Aorta (tissue), 5 donors: ENCODE measurements at regions not wholly inside any gene's neighbourhood (a gene's known extent, or its start where the extent isn't known, plus 50 kb on each side); places are given as distances from the start of the nearest gene placed in this dataset.

ENCODE experiments used
- ATAC-seq: fragments of 200-7000 bp; cut with Tn5 transposase; one replicate; pipeline ENCODE4 v1.9.1; 2022; ENCODE audit warnings: moderate library complexity; ENCODE audit not compliant: low FRiP score
- DNase-seq, 2 donors: peaks; one replicate each; pipeline ENCODE4 v3.0.0-alpha.2; 2020
- H3K27ac ChIP-seq, 2 donors: one replicate each; pipeline ENCODE4 v1.5.1; 2013; ENCODE audit warnings: low read length in 2 of 2, mild to moderate bottlenecking in 2 of 2, moderate library complexity in 2 of 2, control low read depth in 1 of 2, inconsistent platforms in 1 of 2, low read depth in 1 of 2
- H3K27me3 ChIP-seq, 2 donors: one replicate each; pipeline ENCODE4 v1.6.1; 2013; ENCODE audit warnings: control low read depth in 1 of 2, low read length in 1 of 2, mild to moderate bottlenecking in 1 of 2, moderate library complexity in 1 of 2; ENCODE audit not compliant: insufficient read depth in 2 of 2, control insufficient read depth in 1 of 2
- H3K36me3 ChIP-seq, 2 donors: one replicate each; pipeline ENCODE4 v1.6.1; 2013; ENCODE audit warnings: control low read depth in 1 of 2, low read length in 1 of 2, mild to moderate bottlenecking in 1 of 2; ENCODE audit not compliant: insufficient read depth in 2 of 2, control insufficient read depth in 1 of 2
- H3K4me1 ChIP-seq, 2 donors: one replicate each; pipeline ENCODE4 v1.6.1; 2013; ENCODE audit warnings: low read length in 2 of 2, control low read depth in 1 of 2, mild to moderate bottlenecking in 1 of 2, moderate library complexity in 1 of 2; ENCODE audit not compliant: insufficient read depth in 2 of 2, control insufficient read depth in 1 of 2
- H3K4me3 ChIP-seq, 2 donors: one replicate each; pipeline ENCODE4 v1.5.1; 2013; ENCODE audit warnings: low read length in 2 of 2, control low read depth in 1 of 2, mild to moderate bottlenecking in 1 of 2
- H3K9me3 ChIP-seq: one replicate; pipeline ENCODE4 v1.6.1; 2013; ENCODE audit warnings: mild to moderate bottlenecking, low read length; ENCODE audit not compliant: control insufficient read depth
- WGBS, 2 donors: extraction: QIAGEN DNeasy Blood & Tissue Kit; methylation state at CpG; one replicate each; pipeline ENCODE4 v1.1.7; 2013; 5-methylcytosine and 5-hydroxymethylcytosine counted together
- intact Hi-C, 2 donors: fragments of 100-400 bp; cut with DNase I; formaldehyde crosslinking; loops; one replicate each; pipeline versions ENCODE4 v1.14.2 to v1.15.0; 2022
- donor health status: healthy with polysubstance abuse.
- donor health status: Bipolar disorder and iron deficiency.
- donor health status: DM: no; HTN: no; CAD: no.
- donor health status: DM: no; HTN: no; CAD: no.
- donor health status: DM: yes; HTN: yes; CAD: no.

- WGBS, 2 donors = 87 to 90% methylated on average over 1 of the region's 1 CpG
- intact Hi-C loops = no loop called here
- no peaks in the 10 kb centered on the region for H3K4me1 ChIP-seq
- no peak overlapping the region for H3K27ac ChIP-seq
- ATAC-seq = no peak
- DNase-seq = no peak
- no peak overlapping the region for H3K4me3 ChIP-seq
- H3K36me3 ChIP-seq = no peaks in the 10 kb centered on the region
- no peaks in the 10 kb centered on the region for H3K27me3 ChIP-seq
- no peaks in the 10 kb centered on the region for H3K9me3 ChIP-seq
Observed at GRCh38 chr2:14297906-14298305, 334.6 kb upstream of the LRATD1 start.

DNA sequence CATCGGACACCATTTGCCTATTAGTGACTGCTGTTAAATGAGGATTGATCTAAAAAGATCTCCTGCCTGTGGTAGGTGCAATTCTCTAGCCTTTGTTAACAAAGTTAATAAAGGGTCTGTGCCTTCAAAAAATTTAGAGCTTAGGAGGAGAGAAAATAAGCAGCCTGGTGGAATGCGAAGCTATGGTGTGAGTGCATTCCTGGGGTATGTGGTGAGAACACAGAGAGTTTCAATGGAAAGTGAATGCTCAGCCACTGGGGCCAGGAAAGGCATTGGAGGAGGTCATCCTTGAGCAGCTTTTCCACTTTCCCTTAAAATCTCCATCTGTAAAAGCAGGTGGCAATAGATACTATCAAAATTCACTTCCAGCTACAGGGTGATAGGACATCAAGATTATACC is 331.2 kb upstream of the LRATD1 start:
- Histone ChIP-seq H3K27ac (no peak overlapping the region), H3K9me3 (no peaks in the 10 kb centered on the region), H3K36me3 (no peaks in the 10 kb centered on the region), H3K4me1 (no peaks in the 10 kb centered on the region), H3K4me3 (no peak overlapping the region), H3K27me3 (peaks cover 0 to 2% of the 10 kb centered on the region in 2 donors)
- ATAC-seq = no peak
- intact Hi-C loops = no loop called here
- WGBS, 2 donors = 50 to 66% methylated on average over 2 of the region's 2 CpGs
- DNase-seq = no peak

GRCh38 chr2:14303366-14304115 is 329.0 kb upstream of the LRATD1 start:
- WGBS, 2 donors = 83 to 88% methylated on average over 3 of the region's 3 CpGs
- intact Hi-C loops = no loop called here

GRCh38 chr2:14304326-14304725 is 328.2 kb upstream of the LRATD1 start:
- ATAC-seq = no peak
- Histone ChIP-seq H3K4me1 (no peaks in the 10 kb centered on the region), H3K27me3 (peaks cover 0 to 2% of the 10 kb centered on the region in 2 donors), H3K27ac (no peak overlapping the region), H3K4me3 (no peak overlapping the region), H3K9me3 (no peaks in the 10 kb centered on the region), H3K36me3 (no peaks in the 10 kb centered on the region)
- intact Hi-C loops = no loop called here
- DNase-seq = no peak

More at GRCh38 chr2:14303366-14304115, 329.0 kb upstream of the LRATD1 start:
- no peak overlapping the region for H3K4me3 ChIP-seq
- DNase-seq = no peak
- no peak overlapping the region for H3K27ac ChIP-seq
- no peaks in the 10 kb centered on the region for H3K4me1 ChIP-seq
- no peaks in the 10 kb centered on the region for H3K36me3 ChIP-seq
- H3K9me3 ChIP-seq = no peaks in the 10 kb centered on the region
- ATAC-seq = no peak
- H3K27me3 ChIP-seq = peaks cover 0 to 2% of the 10 kb centered on the region in 2 donors

GRCh38 chr2:14306268-14306861 is 326.2 kb upstream of the LRATD1 start:
- WGBS, 2 donors = 82 to 86% methylated on average over 3 of the region's 3 CpGs
- no peak overlapping the region for H3K4me3 ChIP-seq
- H3K4me1 ChIP-seq = no peaks in the 10 kb centered on the region
- peaks cover 0 to 2% of the 10 kb centered on the region in 2 donors for H3K27me3 ChIP-seq
- DNase-seq (no peak), ATAC-seq (no peak)
- H3K36me3 ChIP-seq = no peaks in the 10 kb centered on the region
- intact Hi-C loops = no loop called here
- H3K9me3 ChIP-seq = no peaks in the 10 kb centered on the region
- H3K27ac ChIP-seq = no peak overlapping the region

DNA sequence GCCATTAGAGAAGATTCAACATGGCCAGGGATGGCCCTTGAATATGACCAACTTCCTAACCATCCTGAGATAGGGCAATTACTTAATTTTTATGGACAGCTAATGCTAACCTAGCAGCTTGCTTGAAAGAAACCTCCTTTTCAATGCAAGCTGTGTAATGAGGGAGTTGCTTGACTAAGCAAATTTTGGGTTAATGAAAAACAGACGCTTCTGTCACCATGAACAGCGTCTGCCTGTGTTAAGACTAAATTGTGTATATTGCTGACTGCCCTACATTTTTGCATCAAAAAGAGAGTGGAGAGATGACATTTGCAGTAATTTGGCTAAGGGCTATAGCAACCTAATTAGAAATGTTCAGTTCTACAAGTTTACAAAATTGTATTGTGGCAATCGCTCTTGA is 319.2 kb upstream of the LRATD1 start:
- Histone ChIP-seq H3K4me3 (no peak overlapping the region), H3K9me3 (no peaks in the 10 kb centered on the region), H3K36me3 (no peaks in the 10 kb centered on the region), H3K27ac (no peak overlapping the region), H3K27me3 (no peaks in the 10 kb centered on the region), H3K4me1 (no peaks in the 10 kb centered on the region)
- DNase-seq = no peak
- ATAC-seq = no peak
- intact Hi-C loops = no loop called here
- 48 to 50% methylated on average over 3 of the region's 3 CpGs for WGBS, 2 donors

GRCh38 chr2:14316594-14316993 is 315.9 kb upstream of the LRATD1 start:
- no peak for ATAC-seq
- H3K36me3 ChIP-seq = no peaks in the 10 kb centered on the region
- H3K4me1 ChIP-seq = no peaks in the 10 kb centered on the region
- H3K27ac ChIP-seq = no peak overlapping the region
- intact Hi-C loops = no loop called here
- WGBS, 2 donors = 52 to 71% methylated on average over 1 of the region's 1 CpG
- H3K9me3 ChIP-seq = peaks cover 2% of the 10 kb centered on the region
- no peaks in the 10 kb centered on the region for H3K27me3 ChIP-seq
- H3K4me3 ChIP-seq = no peak overlapping the region
- no peak for DNase-seq

DNA sequence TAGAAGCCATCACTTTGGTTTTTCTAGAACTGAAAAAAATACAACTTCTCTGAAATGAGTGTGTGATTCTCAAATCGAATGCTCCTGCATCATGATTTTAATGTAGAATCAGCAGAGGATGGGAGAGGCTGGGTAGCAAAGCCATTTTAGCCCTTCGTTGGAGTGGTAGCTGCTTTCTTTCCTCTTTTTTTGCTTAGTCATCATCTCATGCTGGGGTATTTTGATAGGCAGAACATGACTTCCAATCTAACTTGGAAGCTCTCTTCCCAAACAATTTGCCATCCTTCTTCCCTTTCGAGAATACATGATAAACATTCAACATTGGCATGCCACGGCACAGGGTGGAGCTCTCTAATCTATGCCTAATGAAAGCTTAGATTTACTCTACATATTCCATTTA is 311.2 kb upstream of the LRATD1 start:
- Histone ChIP-seq H3K4me3 (no peak overlapping the region), H3K27ac (no peak overlapping the region), H3K9me3 (peaks cover 2% of the 10 kb centered on the region), H3K4me1 (no peaks in the 10 kb centered on the region), H3K27me3 (no peaks in the 10 kb centered on the region), H3K36me3 (no peaks in the 10 kb centered on the region)
- ATAC-seq = no peak
- DNase-seq = no peak
- intact Hi-C loops = no loop called here
- 72 to 74% methylated on average over 4 of the region's 4 CpGs for WGBS, 2 donors

DNA sequence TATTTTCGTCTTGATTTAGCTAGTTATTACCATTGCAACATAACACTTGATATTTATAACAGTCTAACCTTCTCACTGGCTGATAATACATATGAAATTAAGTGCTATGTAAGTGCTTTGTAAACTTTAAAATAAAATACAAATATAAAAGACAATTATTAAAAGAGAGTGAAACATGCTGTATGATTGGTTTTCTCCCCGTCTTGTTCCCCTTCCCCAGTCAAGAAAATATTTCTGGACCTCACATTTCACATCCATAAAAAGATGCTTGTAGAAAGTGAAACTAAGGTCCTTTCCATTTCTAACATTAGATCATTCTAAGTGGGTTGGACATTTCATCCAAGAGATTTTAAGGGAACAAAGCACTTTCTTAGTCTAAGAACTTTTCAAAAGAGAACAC is 310.2 kb upstream of the LRATD1 start:
- WGBS, 2 donors = 34 to 45% methylated on average over 2 of the region's 2 CpGs
- no peak for ATAC-seq

More for the DNA sequence above, 310.2 kb upstream of the LRATD1 start:
- no peak overlapping the region for H3K27ac ChIP-seq
- no peaks in the 10 kb centered on the region for H3K36me3 ChIP-seq
- no peak overlapping the region for H3K4me3 ChIP-seq
- no peaks in the 10 kb centered on the region for H3K4me1 ChIP-seq
- no peaks in the 10 kb centered on the region for H3K27me3 ChIP-seq
- H3K9me3 ChIP-seq = peaks cover 2% of the 10 kb centered on the region
- intact Hi-C loops = no loop called here
- DNase-seq = no peak
